HCT116 (cell line): ENCODE measurements at regions not wholly inside any gene's neighbourhood (a gene's known extent, or its start where the extent isn't known, plus 50 kb on each side); places are given as distances from the start of the nearest gene placed in this dataset.

Experiments
- ATAC-seq: fragments of 200-7000 bp; cut with Tn5 transposase; 2 replicates; pipeline ENCODE4 v1.9.1; 2020; ENCODE audit warnings: mild to moderate bottlenecking, moderate library complexity
- BruUV-seq: library from RNA; stranded (reverse); fragments of 400-500 nt; replicated peaks from 2 replicates; lab custom pipeline; 2021; lab: Mats Ljungman, UMichigan
- CTCF ChIA-PET: fragments of 300-600 bp; sonication (Branson Sonifier 250); formaldehyde crosslinking; loops from one replicate; lab custom pipeline; 2021; ENCODE audit warnings: antibody characterized with exemption; lab: Charles Lee
- POLR2A ChIA-PET: fragments of 300-600, 350-600 bp; sonication (Branson Sonifier 250); formaldehyde crosslinking; loops from one replicate; lab custom pipeline; 2021; ENCODE audit warnings: antibody characterized with exemption; lab: Charles Lee
- RAD21 ChIA-PET, 2 experiments: fragments of 300-600 bp; sonication (Branson Sonifier 250); formaldehyde crosslinking; loops; one replicate each; lab custom pipeline; 2023; ENCODE audit warnings: low total read pairs in 2 of 2; ENCODE audit not compliant: uncharacterized antibody in 2 of 2, unreplicated experiment in 2 of 2, low non-redundant PET in 1 of 2; lab: Charles Lee
- DNase-seq: peaks from one replicate; pipeline ENCODE4 v3.0.0-alpha.2; 2010; ENCODE audit warnings: low read depth, low spot score
- H2AFZ ChIP-seq: fragments of 200-600 bp; shearing (Covaris generic), sonication (generic); 2 replicates; pipeline ENCODE4 v1.6.1; 2017; ENCODE audit warnings: low read depth, mixed run types, mixed read lengths, antibody characterized with exemption, low read length; ENCODE audit not compliant: poor library complexity, severe bottlenecking
- H3K27ac ChIP-seq: 2 replicates; pipeline ENCODE4 v1.5.1; 2012; ENCODE audit warnings: low read depth, low read length
- H3K27me3 ChIP-seq: fragments of 200-600 bp; sonication (generic); 2 replicates; pipeline ENCODE4 v1.6.1; 2016; ENCODE audit warnings: mixed run types, low read length, mixed read lengths; ENCODE audit not compliant: insufficient read depth
- H3K36me3 ChIP-seq, 2 experiments: fragments of 200-500 bp in 1 of 2; fragments of 200-600 bp in 1 of 2; sonication (Bioruptor generic) in 1 of 2; sonication (generic) in 1 of 2; 2 replicates each; pipeline versions ENCODE4 v1.5.1 to v1.6.1; 2014 to 2016; ENCODE audit warnings: low read length in 2 of 2, inconsistent platforms in 1 of 2, mixed read lengths in 1 of 2, mixed run types in 1 of 2; ENCODE audit not compliant: insufficient read depth in 2 of 2, control insufficient read depth in 1 of 2
- H3K4me1 ChIP-seq, 2 experiments: fragments of 200-600 bp in 1 of 2; sonication (generic) in 1 of 2; 2 replicates each; pipeline versions ENCODE4 v1.5.1 to v1.6.1; 2012 to 2017; ENCODE audit warnings: low read length in 2 of 2, inconsistent platforms in 1 of 2, mild to moderate bottlenecking in 1 of 2, mixed read lengths in 1 of 2, mixed run types in 1 of 2, moderate library complexity in 1 of 2; ENCODE audit not compliant: insufficient read depth in 2 of 2, control insufficient read depth in 1 of 2
- H3K4me2 ChIP-seq: fragments of 200-600 bp; sonication (generic); 2 replicates; pipeline ENCODE4 v1.6.1; 2017; ENCODE audit warnings: mixed run types, low read length, mixed read lengths
- H3K4me3 ChIP-seq, 2 experiments: fragments of 200-600 bp in 1 of 2; sonication (generic) in 1 of 2; replicated peaks in 1 of 2; 2 replicates each; pipeline ENCODE4 v1.5.1; 2011 to 2016; ENCODE audit warnings: low read length in 2 of 2, control low read depth in 1 of 2, low read depth in 1 of 2, mild to moderate bottlenecking in 1 of 2, mixed read lengths in 1 of 2, mixed run types in 1 of 2
- H3K79me2 ChIP-seq: fragments of 200-600 bp; sonication (generic); 2 replicates; pipeline ENCODE4 v1.6.1; 2017; ENCODE audit warnings: mild to moderate bottlenecking, mixed run types, low read length, moderate library complexity, mixed read lengths; ENCODE audit not compliant: insufficient read depth
- H3K9ac ChIP-seq: fragments of 200-600 bp; sonication (generic); 2 replicates; pipeline ENCODE4 v1.6.1; 2016; ENCODE audit warnings: low read length, mixed read lengths
- H3K9me2 ChIP-seq: fragments of 200-600 bp; sonication (generic), shearing (Covaris generic); 2 replicates; pipeline ENCODE4 v1.6.1; 2017; ENCODE audit warnings: mixed run types, mild to moderate bottlenecking, moderate library complexity; ENCODE audit not compliant: insufficient read depth
- H3K9me3 ChIP-seq, 2 experiments: fragments of 200-500 bp in 1 of 2; fragments of 200-600 bp in 1 of 2; sonication (Bioruptor generic) in 1 of 2; sonication (generic) in 1 of 2; 2 replicates each; pipeline ENCODE4 v1.6.1; 2014 to 2017; ENCODE audit warnings: low read length in 2 of 2, mixed read lengths in 2 of 2, inconsistent platforms in 1 of 2, low read depth in 1 of 2, mild to moderate bottlenecking in 1 of 2, mixed run types in 1 of 2, moderate library complexity in 1 of 2; ENCODE audit not compliant: control insufficient read depth in 1 of 2, insufficient read depth in 1 of 2
- H4K20me1 ChIP-seq: fragments of 200-600 bp; sonication (generic), shearing (Covaris generic); 2 replicates; pipeline ENCODE4 v1.6.1; 2017; ENCODE audit warnings: mixed run types, mild to moderate bottlenecking, moderate library complexity; ENCODE audit not compliant: insufficient read depth
- ATF3 ChIP-seq: IDR thresholded peaks from 2 replicates; pipeline ENCODE4 v1.6.1; 2012
- CBX3 ChIP-seq: IDR thresholded peaks from 2 replicates; pipeline ENCODE4 v1.6.1; 2012; ENCODE audit warnings: low read depth
- CEBPB ChIP-seq: IDR thresholded peaks from 2 replicates; pipeline ENCODE4 v1.6.1; 2012; ENCODE audit warnings: low read depth
- CTCF ChIP-seq, 3 experiments: fragments of 200-600 bp in 1 of 3; sonication (generic) in 1 of 3; IDR thresholded peaks in 2 of 3; conservative IDR thresholded peaks in 1 of 3; 2 replicates each; pipeline ENCODE4 v1.5.1; 2012 to 2017; ENCODE audit warnings: low read depth in 2 of 3, low read length in 2 of 3, antibody characterized with exemption in 1 of 3, borderline replicate concordance in 1 of 3, control low read depth in 1 of 3, mild to moderate bottlenecking in 1 of 3, mixed read lengths in 1 of 3, mixed run types in 1 of 3, moderate library complexity in 1 of 3; ENCODE audit not compliant: insufficient read depth in 1 of 3
- EGR1 ChIP-seq: IDR thresholded peaks from 2 replicates; pipeline ENCODE4 v1.6.1; 2012; ENCODE audit warnings: low read depth
- ELF1 ChIP-seq: IDR thresholded peaks from 2 replicates; pipeline ENCODE4 v1.6.1; 2012; ENCODE audit warnings: low read depth, borderline replicate concordance
- EZH2 ChIP-seq: fragments of 200-600 bp; sonication (generic); IDR thresholded peaks from 2 replicates; pipeline ENCODE4 v1.6.1; 2017; ENCODE audit warnings: antibody characterized with exemption, mixed run types
- EZH2phosphoT487 ChIP-seq: fragments of 200-600 bp; IDR thresholded peaks from 2 replicates; pipeline ENCODE4 v1.6.1; 2018; ENCODE audit warnings: antibody characterized with exemption, borderline replicate concordance
- FOSL1 ChIP-seq: IDR thresholded peaks from 2 replicates; pipeline ENCODE4 v1.6.1; 2012; ENCODE audit warnings: low read depth
- RAD21 ChIP-seq: IDR thresholded peaks from 2 replicates; pipeline ENCODE4 v1.6.1; 2012; ENCODE audit warnings: low read depth, mild to moderate bottlenecking
- SIN3A ChIP-seq: IDR thresholded peaks from 2 replicates; pipeline ENCODE4 v1.6.1; 2012; ENCODE audit warnings: low read depth
- SRF ChIP-seq: IDR thresholded peaks from 2 replicates; pipeline ENCODE4 v1.6.1; 2012; ENCODE audit warnings: low read depth
- TCF7L2 ChIP-seq: IDR thresholded peaks from 2 replicates; pipeline ENCODE4 v1.7.0; 2011; ENCODE audit warnings: borderline replicate concordance, inconsistent platforms; ENCODE audit not compliant: insufficient read depth, insufficient read length; ENCODE audit errors: extremely low read depth
- YY1 ChIP-seq: IDR thresholded peaks from 2 replicates; pipeline ENCODE4 v1.6.1; 2011; ENCODE audit warnings: low read length, low read depth, moderate library complexity, mild to moderate bottlenecking; ENCODE audit not compliant: insufficient replicate concordance; ENCODE audit errors: extremely low read depth
- ZFX ChIP-seq: fragments of 450-650 bp; IDR thresholded peaks from 2 replicates; pipeline ENCODE4 v1.6.1; 2017
- ZNF274 ChIP-seq: fragments of 200-500 bp; sonication (Bioruptor generic); IDR thresholded peaks from 2 replicates; pipeline ENCODE4 v1.6.1; 2014; ENCODE audit warnings: mild to moderate bottlenecking, low read depth, low read length, inconsistent platforms
- intact Hi-C: fragments of 100-400 bp; cut with micrococcal nuclease; formaldehyde crosslinking; loops from 2 replicates; pipeline ENCODE4 v1.10.0; 2022

DNA sequence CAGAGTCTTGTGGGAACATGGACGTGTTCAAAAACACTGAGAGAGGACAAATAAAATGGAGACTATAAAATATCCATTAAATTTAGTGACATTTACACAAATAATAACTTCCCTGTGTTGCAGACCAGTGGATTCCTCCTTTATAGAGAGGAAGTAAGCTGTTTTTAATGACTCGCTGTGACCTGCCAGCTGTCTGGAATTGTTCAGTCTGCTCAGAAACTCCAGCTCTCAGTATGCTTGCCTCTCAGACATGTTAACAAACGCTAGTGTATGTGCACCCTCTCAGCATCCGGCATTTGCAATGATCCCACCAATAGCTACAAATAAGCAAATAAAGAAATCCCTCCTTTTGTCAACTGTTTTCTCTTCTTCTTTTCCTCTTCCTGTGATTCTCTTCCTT lies 158.0 kb upstream of the TCF21 start (continued):
- TF ChIP-seq CTCF (IDR thresholded peaks at IDR 0.05 in 2 of 3, conservative IDR thresholded peaks at IDR 0.05 in 1 of 3; ENCODE audit: borderline replicate concordance in 1 of 3, insufficient read depth in 1 of 3, low read depth in 2 of 3, low read length in 2 of 3) (no peak), EZH2phosphoT487 (no peak), EZH2 (no peak), ZNF274 (no peak), ZFX (no peak), CEBPB (no peak), YY1 (no peak), SRF (no peak)
- TF ChIP-seq, all 23 proteins: peak for 0

DNA sequence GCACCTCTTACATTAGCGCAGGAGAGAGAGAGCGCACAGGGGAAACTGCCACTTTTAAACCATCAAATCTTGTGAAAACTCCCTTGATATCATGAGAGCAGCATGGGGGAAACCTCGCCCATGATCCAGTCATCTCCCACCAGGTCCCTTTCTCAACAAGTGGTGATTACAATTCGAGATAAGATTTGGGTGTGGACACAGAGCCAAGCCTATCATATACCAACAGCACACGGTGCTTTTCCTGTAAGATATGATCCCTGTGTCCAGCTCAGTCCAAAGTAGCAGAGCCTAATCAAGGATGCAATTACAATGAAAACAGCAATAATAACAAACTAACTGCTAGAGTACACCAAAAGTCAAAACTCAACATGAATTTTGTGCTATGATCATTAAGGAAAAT lies 148.7 kb upstream of the TCF21 start:
- no TSS peak for BruUV-seq
- H3K79me2 ChIP-seq: no peaks in the 10 kb centered on the region
- H3K27ac ChIP-seq: peak overlapping the region; percentile 48
- H4K20me1 ChIP-seq: no peaks in the 10 kb centered on the region
- ChIA-PET RAD21 (no interaction called here), CTCF (no interaction called here), POLR2A (no interaction called here)
- no peak overlapping the region for H3K9ac ChIP-seq
- no peaks in the 10 kb centered on the region for H3K36me3 ChIP-seq
- no peak overlapping the region for H2AFZ ChIP-seq
- DNase-seq (no peak), ATAC-seq (no peak)
- no peak for TF ChIP-seq ELF1
- no peak for TF ChIP-seq ZFX
- TF ChIP-seq FOSL1: no peak
- no peak for TF ChIP-seq TCF7L2
- no peak for TF ChIP-seq SIN3A
- TF ChIP-seq RAD21: no peak
- TF ChIP-seq ATF3: no peak
- TF ChIP-seq CTCF (IDR thresholded peaks at IDR 0.05 in 2 of 3, conservative IDR thresholded peaks at IDR 0.05 in 1 of 3; ENCODE audit: borderline replicate concordance in 1 of 3, insufficient read depth in 1 of 3, low read depth in 2 of 3, low read length in 2 of 3): no peak
- TF ChIP-seq EGR1: no peak
- TF ChIP-seq CEBPB: no peak
- TF ChIP-seq EZH2: no peak
- TF ChIP-seq CBX3: no peak
- TF ChIP-seq YY1: no peak
- H3K4me3 ChIP-seq: no peak overlapping the region
- H3K4me2 ChIP-seq: no peak overlapping the region; the same call in 1 of the 2 replicates
- H3K4me1 ChIP-seq: peaks cover 18 to 32% of the 10 kb centered on the region in 2 experiments
- no peaks in the 10 kb centered on the region for H3K9me3 ChIP-seq
- H3K9me2 ChIP-seq: no peaks in the 10 kb centered on the region
- H3K27me3 ChIP-seq: no peaks in the 10 kb centered on the region
- intact Hi-C loops: no loop called here
